Inflammatory macrophage (primary cell): ENCODE measurements at regions not wholly inside any gene's neighbourhood (a gene's known extent, or its start where the extent isn't known, plus 50 kb on each side); places are given as distances from the start of the nearest gene placed in this dataset.
"Not testable (repeated sequence)": the region's sequence is repeated elsewhere in the genome, so short reads cannot be mapped to it uniquely, and the experiment has no call there.

Source experiments
- DNase-seq, 2 donors: peaks; one replicate each; pipeline ENCODE4 v3.0.0-alpha.2; 2020 to 2022

DNA sequence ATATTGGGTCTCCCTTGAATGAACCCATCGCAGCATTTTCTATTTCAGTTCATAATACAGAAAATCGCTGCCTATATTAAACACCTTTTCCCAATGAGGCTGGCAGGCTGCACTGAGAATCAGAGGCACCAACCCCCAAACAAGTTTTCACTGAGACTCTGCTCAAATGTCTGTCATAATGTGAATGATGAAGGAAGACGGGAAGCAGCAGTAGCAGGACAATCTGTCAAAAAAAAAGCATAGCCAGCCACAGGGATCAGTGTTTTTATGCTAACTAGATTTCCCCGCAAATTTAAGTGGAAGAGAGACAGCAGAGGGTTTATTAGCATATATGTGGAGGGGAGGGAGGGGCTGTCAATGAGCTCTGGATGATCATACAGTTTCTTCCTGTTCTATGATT, 162.7 kb upstream of the PDE4D start:
- no peak for DNase-seq

DNA sequence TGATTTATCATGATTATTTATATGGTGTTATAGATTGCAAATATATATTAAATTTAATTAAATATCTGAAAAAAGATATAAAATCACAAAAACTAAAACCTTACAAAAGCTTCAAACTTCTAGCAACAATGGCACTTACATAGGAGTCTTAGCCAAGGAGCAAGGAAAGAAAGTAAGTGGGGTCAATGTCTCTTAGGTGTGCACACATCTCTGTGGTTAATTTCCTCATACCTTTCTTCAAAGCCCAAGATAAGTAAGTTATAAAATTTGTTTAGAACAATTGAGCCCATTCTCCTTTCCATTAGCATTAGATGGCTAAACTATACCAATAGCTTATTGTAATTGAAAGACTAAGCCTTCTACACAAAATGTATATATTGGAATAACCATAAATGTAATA, 161.6 kb upstream of the PDE4D start:
- no peak for DNase-seq

DNA sequence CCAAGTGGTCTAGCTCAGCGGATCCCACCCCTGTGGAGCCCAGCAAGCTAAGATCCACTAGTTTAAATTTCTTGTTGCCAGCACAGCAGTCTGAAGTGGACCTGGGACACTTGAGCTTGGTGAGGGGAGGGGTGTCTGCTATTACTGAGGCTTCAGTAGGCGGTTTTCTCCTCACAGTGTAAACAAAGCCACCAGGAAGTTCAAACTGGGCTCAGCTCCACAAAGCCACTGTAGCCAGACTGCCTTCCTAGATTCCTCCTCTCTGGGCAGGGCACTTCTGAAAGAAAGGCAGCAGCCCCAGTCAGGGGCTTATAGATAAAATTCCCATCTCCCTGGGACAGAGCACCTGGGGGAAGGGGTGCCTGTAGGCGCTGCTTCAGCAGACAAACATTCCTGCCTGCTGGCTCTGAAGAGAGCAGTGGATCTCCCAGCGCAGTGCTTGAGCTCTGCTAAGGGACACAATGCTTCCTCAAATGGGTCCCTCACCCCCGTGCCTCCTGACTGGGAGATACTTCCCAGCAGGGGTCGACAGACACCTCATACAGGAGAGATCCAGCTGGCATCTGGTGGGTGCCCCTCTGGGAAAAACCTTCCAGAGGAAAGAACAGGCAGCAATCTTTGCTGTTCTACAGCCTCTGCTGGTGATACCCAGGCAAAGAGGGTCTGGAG, 148.6 kb upstream of the PDE4D start:
- DNase-seq = not testable (repeated sequence)

DNA sequence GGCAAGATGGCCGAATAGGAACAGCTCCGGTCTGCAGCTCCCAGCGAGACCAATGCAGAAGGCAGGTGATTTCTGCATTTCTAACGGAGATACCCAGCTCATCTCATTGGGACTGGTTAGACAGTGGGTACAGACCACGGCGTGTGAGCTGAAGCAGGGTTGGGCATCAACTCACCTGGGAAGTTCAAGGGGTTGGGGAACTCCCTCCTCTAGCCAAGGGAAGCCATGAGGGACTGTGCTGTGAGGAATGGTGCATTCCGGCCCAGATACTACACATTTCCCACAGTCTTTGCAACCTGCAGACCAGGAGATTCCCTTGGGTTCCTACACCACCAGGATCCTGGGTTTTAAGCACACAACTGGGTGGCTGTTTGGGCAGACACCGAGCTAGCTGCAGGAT, 148.0 kb upstream of the PDE4D start:
- not testable (repeated sequence) for DNase-seq

DNA sequence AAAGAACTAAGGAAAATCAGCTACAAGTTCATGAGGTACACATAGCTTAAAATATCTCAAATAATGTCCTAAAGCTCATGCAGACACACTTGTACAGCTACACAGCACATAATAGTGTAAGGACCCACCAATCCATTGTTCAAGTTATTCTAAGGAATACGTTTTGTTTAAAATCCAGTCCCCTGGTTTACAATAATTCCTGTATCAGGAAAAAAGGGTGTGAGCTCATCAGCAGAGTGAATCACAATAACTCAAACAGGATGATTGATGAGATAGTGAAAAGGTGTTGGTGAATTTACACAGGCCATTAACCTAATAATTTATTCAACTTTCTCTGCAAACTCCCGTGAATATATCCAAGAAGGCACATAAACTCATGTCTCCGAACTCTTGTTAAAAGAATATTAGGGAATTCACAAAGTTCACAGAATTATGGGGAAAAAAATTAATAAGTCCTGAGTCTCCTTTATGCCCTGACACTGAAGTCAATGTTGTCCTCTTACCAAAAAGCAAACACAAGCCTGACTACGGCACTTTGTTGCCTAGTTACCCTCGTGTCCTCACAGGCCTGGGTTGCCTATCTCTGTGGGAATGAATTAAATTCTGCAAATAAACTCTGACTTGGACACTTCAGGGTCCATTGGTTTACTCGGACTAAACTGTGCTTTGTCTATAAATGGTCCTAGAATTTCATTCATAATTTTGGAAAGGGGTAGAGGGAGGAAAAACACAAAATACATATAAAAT, 142.8 kb upstream of the PDE4D start:
- DNase-seq = no peak

DNA sequence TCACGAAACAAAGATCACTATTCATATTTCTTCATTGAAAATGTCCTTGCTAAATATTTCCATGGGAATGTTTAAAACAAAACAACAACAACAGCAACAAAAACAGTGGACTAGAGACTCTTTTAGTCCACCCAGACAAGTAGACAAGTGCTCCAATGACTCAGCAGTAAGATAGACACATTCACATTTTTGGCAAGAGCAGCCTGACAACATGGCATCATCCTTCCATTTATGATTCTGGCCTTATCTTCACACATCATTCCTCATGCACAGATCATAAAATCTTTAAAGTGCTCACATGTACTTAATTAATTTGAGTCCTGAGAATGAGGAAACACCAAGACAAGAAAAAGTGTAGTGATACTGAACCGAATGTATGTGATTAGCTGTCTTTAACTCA, 132.6 kb upstream of the PDE4D start:
- no peak for DNase-seq

DNA sequence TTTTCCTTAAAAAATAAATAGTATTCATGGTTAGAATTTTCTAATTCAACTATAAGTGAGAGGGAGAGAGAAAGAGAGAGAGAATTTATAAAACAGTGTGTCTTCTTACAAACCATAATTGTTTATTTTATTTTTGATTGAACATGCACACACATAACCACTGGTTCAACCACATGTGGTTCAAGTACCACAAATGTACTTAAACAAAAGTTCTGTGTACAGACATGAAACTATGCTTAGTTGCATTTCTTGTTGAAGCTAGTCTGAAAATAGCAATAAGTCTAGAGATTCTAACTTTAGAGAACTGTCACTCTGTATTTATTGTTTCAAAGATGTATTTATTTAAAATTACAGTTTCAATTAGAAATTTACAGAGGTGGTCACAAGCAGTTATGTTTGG, 130.6 kb upstream of the PDE4D start:
- DNase-seq = no peak

DNA sequence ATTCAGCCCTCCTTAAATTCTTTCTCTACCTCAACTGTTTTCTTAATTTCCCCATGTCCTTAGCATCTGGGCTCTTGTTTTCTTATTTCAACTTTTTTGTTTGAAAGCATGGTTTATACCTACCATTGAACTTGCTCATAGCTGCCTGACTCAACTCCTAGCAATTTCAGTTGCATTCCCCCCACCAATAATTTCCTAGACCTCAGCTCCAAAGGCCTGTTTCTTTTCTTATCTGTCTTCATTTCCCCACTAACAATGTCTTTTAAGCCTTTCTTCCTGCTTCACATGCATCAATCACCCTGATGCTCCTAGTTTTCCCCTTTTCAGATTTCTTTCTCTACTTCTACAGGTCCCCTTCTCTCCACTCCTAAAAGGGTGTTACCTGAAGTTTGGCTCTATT, 129.7 kb upstream of the PDE4D start:
- DNase-seq = no peak

DNA sequence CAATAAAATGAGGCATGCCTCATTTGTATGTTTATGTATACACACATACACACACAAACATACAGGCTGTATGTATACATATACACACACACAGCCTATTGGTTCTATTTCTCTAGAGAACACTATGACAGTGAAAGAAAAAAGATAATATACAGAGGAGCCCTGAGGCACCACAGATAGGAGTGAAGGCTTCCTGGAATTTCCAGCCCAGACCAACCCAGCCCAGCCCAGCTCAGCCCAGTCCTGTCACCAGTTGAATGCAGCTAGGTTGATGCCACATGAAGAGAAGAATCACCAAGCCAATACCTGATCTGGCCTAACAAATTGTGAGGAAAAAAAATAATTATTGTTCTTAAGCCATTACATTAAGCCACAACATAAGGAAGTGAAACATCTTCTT, 126.9 kb upstream of the PDE4D start:
- no peak for DNase-seq

DNA sequence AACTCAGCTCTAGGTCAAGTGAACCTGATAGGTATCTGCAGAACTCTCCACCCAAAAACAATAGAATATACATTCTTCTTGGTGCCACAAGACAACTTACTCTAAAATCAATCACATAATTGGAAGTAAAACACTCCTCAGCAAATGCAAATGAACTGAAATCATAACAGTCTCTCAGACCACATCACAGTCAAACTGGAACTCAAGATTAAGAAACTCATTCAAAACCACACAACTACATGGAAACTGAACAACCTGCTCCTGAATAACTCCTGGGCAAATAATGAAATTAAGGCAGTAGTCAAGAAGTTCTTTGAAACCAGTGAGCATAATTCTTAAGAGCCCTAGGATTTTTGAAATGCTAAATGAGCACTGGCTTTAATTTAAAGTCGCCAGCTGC, 125.4 kb upstream of the PDE4D start:
- DNase-seq = not testable (repeated sequence)

DNA sequence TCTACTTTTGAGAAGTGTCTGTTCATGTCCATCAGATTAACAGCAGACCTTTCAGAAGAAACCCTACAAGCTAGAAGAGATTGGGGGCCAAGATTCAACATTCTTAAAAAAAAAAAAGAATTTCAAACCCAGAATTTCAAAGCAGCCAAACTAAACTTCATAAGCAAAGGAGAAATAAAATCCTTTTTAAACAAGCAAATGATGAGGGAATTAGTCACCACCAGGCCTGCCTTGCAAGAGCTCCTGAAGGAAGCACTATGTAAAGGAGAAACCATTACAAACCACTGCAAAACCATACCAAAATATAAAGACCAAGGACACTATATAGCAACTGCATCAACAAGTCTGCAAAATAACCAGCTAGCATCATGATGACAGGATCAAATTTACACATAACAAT, 124.6 kb upstream of the PDE4D start:
- DNase-seq = no peak

DNA sequence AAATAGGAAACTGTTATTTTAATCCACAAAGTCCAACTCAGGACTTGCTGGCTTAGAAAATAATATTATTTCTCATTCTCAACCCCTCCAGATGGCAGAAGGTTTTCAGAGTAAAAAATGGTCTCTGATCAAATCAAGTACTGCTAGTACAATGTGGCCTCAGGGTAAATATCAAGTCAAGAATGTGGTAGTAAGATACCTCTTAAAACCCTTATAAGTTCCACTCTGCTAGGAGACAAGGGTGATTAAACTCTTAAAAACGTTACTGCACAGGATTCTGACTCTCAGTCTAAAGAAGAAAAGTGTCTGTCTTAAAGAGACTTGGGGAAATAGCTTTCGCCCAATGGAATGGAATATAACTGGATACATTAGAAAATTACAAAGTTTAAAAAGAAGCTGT, 120.8 kb upstream of the PDE4D start:
- DNase-seq = no peak

DNA sequence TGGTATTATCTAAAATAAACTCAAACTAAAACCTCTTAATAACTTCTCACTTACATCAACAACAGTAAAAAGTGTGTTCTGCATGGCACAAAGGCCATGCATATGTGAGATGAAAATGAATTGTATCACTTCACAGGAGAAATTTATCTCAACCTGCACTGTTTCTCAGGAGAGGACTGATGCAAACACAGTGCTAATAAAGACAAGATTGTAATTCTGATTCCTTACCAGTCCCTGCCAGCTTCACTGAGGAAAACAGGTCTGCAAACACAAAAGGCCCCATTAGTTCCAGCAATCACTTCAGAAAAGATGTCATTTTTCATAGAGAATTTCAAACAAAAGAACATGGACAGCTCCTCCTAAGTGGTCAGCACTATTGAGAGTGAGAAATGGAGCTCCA, 117.3 kb upstream of the PDE4D start:
- DNase-seq = no peak

DNA sequence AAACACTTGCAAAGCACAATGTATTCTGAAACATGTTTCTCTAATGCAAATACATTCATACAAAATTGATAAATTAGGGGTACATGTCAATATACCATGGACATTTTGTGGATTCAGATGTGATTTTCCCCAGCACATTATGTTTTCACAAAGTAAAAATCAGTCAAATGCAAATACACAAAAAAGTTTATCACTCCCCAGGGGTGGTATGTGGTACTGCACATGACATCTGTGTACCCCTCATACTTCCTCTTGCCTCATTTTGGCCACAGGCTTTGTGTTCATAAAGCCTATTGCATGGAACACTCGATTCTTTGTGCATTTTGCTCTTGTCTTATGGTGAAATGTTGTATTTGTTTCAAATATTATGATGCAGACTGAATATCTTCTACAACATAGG, 116.8 kb upstream of the PDE4D start:
- peak in 1 of 2 donors; percentile 8 for DNase-seq

DNA sequence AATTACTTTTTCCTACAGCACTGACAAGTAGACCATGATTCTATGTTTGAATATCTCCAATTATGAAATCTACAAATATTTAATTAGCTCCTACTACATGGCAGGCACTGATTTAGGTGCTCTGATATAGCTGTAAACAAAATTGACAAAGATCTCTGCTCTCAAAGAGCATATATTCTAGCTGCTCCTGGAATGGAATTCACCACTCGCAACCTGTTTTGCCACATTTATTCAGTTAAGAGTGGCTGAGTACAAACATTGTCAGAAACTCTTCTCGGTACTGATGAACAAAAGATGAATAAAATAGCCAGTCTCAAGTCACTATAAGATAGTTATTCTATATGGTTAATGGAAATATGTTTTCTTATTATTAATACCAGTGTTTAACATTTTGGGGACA, 114.2 kb upstream of the PDE4D start:
- no peak for DNase-seq

DNA sequence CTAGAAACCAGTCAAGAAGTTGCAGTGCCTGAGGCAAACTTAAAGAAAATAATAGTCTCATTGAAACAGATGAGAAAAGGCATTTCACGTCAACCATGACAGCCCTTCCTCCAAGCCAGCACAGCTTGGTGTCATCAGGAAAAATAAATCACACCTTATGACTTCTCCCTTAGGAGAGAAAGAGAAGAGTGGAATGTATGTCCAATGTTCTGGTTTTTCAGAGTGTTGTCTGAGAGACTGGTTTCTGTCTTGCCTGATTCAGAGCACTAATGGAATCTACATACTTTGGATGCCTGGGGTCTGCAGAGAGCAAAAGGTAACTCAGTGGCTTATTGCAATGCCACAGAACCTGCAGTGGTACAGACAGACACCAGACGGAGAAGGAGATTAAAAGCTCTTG, 105.5 kb upstream of the PDE4D start:
- no peak for DNase-seq

DNA sequence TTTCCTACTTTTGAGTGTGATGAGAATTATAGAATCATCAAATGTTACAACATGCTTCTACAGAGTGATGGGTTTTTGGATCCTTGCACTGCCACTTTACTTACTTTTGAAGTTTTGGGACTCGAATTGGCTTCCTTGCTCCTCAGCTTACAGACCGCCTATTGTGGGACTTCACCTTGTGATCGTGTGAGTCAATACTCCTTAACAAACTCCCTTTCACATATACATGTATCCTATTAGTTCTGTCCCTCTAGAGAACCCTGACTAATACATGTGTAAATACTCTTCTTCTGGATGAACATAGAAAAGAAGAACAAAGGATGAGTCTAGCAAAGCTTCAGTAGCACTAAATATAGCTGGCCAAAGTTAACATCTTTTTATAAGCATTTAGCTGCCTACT, 98.7 kb upstream of the PDE4D start:
- DNase-seq = no peak

DNA sequence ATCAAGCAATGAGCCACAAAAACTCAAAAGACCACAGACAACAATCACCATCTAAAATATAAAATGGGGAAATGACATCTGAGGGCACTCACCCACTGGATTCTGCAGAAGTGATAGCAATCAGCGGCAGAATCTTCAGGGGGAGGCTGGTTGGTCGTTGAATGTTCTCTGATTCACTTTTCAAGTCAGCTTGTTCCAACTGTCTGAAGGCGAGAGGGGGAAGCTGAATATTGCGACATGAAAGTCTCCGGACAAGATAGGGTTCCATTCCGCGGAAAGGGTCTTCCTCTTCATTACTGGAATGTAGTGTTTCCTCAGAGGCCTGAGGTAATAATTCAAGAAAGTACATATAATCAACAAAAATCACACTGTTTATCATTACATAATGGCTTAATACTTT, 94.9 kb upstream of the PDE4D start:
- DNase-seq = peak; percentile 66 to 77

DNA sequence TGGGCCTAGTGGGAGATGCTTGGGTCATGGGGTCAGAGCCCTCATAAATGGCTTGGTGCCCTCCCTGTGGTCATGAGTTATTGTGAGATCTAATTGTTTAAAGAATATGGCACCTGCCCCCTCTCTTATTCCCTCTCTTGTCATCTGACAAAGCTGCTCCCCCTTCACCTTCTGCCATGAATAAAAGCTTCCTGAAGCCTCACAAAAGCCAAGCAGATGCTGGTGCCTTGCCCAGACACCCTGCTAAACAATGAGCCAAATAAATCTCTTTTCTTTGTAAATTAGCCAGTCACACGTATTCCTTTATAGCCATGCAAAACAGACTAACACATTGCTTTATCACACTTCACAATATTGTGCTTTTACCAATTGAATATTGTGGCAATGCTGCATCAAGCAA, 82.8 kb upstream of the PDE4D start:
- no peak for DNase-seq

DNA sequence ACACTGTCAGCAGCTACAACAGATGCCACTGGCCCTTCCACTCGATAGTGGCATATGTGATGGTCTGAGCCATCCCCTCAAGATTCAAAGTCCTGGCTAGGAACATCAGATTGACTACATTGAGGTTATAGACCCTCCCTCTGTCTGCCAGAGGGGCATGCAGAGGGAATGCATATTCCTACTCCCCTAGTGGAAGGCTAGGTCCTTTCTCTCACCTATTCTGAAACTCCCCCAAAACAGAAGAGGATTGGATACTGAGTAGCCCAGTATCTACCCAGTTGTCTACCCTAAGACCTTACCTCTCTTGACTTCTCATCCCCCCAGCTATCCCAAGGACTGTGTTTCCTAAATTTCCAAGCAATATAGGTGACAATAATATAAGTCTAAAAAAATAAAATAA, 78.5 kb upstream of the PDE4D start:
- no peak for DNase-seq

DNA sequence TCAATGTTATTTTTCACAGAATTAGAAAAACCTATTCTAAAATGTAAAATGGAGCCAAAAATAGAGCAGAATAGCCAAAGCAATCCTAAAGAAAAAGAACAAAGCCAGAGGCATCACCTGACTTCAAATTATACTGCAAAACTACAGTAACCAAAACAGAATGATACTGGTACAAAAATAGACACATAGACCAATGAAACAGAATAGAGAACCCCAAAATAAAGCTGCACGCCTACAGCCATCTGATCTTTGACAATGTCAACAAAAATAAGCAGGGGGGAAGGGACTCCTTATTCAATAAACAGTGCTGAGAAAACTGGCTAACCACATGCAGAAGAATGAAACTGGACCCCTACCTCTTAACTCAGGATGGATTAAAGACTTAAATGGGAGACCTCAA, 65.8 kb upstream of the PDE4D start:
- DNase-seq = no peak

DNA sequence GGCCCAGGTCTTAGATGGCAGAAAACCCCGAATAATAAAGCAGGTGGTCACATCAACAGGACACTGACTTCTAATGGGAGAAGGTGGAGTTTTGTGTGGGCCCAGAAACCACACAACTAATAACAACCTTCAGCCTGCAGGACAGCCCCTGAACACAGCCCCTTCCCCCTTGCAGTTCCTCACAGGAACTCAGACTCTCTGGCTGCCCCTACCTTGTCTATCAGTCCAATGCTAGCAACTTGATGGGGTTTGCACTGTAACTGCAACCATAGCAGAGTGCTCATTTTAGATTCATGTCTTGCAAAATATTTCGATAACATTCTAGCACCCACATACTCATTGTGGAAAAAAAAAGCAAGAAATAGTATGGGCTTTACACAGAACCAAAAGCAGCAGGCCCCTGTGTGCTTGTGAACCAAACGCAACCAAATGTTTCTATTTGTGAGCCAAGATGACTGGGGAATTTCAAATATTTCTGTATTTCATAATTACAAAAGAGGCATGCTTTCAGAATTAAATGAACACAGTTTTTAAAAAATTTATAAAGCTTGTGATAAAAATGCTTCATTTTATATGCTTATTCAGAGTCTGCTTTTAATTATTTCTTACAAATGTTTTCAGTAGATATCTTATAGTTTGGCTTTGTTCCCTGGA, 62.7 kb upstream of the PDE4D start:
- DNase-seq = no peak

DNA sequence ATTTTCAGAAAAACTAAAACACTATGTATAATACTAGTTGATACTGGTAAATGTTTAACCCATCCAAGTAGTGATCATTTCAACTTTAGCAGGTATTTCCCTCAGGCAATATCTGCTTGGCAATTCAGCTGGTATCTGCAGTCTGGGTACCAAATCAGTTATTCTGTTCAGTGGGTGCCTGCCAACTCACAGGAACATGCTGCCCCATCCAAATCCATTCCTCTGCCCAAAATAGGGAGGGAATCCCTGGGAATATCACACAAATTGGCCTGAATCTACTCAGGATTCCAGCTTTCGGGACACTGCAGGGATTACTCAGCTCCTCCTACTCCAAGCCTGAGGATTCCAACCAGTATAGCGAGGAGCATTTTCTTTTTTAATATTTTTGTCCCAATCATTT, 61.7 kb upstream of the PDE4D start:
- DNase-seq = no peak

DNA sequence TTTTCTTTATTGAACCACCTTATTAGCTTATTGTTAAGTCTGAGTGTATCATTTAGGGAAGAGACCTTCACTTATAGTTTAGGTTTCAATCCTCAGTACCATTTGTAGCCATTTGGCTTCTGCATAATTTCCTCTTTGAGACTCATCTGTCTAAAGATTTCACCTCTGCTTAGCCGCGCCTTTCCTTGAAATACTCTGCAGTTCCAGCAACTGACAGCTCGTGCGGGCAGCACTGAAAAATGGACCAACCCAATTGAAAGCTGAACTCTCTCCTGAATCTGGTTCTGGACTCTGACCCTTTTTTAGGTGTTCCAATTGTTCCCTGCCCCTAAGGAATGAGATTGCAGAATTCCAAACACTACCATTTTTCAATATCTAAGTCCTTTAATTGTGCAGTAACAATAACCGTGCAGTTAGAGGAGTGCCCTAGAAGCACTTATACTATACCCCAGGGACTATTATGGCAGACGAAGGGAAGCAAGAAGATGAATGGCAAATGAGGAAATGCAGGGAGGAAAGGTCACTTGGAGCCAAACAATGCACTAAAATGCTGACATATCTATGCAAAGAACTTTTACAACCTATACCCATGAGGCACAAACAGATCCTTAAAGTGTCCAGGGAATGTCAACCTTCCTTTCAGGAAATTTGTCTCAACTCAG, 50.1 kb upstream of the PDE4D start:
- DNase-seq = no peak
